ENCODE measurements at regions not wholly inside any gene's neighbourhood (a gene's known extent, or its start where the extent isn't known, plus 50 kb on each side); places are given as distances from the start of the nearest gene placed in this dataset.

GRCh38 chr1:244157731-244158438 is 106.8 kb downstream of the ZBTB18 start:
- no peak for DNase-seq

- DNase-seq = no peak
Measured at GRCh38 chr1:244159646-244160045, 108.6 kb downstream of the ZBTB18 start.

- no peak for DNase-seq
Measured at GRCh38 chr1:244160455-244161235, 109.6 kb downstream of the ZBTB18 start.

GRCh38 chr1:244161236-244161510 is 110.1 kb downstream of the ZBTB18 start:
- DNase-seq = no peak

- DNase-seq = no peak
Measured at GRCh38 chr1:244162786-244163530, 111.9 kb downstream of the ZBTB18 start.

- DNase-seq = no peak
Measured at GRCh38 chr1:244163861-244164510, 112.9 kb downstream of the ZBTB18 start.

GRCh38 chr1:244164511-244164890 is 113.4 kb downstream of the ZBTB18 start:
- no peak for DNase-seq

- no peak for DNase-seq
Measured at GRCh38 chr1:244165021-244165420, 113.9 kb downstream of the ZBTB18 start.

- DNase-seq = no peak
Measured at GRCh38 chr1:244165701-244166100, 114.6 kb downstream of the ZBTB18 start.

- peak; percentile 39 for DNase-seq
Measured at GRCh38 chr1:244171241-244171985, 120.3 kb downstream of the ZBTB18 start.

GRCh38 chr1:244173240-244173639 is 122.2 kb downstream of the ZBTB18 start:
- DNase-seq = no peak

- no peak for DNase-seq
Measured at GRCh38 chr1:244173769-244174168, 122.7 kb downstream of the ZBTB18 start.

- DNase-seq = no peak
Measured at GRCh38 chr1:244174922-244175521, 123.9 kb downstream of the ZBTB18 start.

- no peak for DNase-seq
Measured at GRCh38 chr1:244176201-244176600, 125.1 kb downstream of the ZBTB18 start.

- no peak for DNase-seq
Measured at GRCh38 chr1:244180256-244180655, 129.2 kb downstream of the ZBTB18 start.

GRCh38 chr1:244181867-244182266 is 130.8 kb downstream of the ZBTB18 start:
- no peak for DNase-seq

- no peak for DNase-seq
Measured at GRCh38 chr1:244183037-244183436, 132.0 kb downstream of the ZBTB18 start.

GRCh38 chr1:244186372-244186771 is 135.3 kb downstream of the ZBTB18 start:
- DNase-seq = no peak

- no peak for DNase-seq
Measured at GRCh38 chr1:244187310-244187709, 136.2 kb downstream of the ZBTB18 start.

- DNase-seq = no peak
Measured at GRCh38 chr1:244191581-244191980, 140.5 kb downstream of the ZBTB18 start.

GRCh38 chr1:244192325-244192724 is 141.2 kb downstream of the ZBTB18 start:
- DNase-seq = no peak

- peak; percentile 46 for DNase-seq
Measured at GRCh38 chr1:244196571-244197285, 145.6 kb downstream of the ZBTB18 start.
